ENCODE measurements at regions not wholly inside any gene's neighbourhood (a gene's known extent, or its start where the extent isn't known, plus 50 kb on each side); places are given as distances from the start of the nearest gene placed in this dataset.
"Not testable (repeated sequence)": the region's sequence is repeated elsewhere in the genome, so short reads cannot be mapped to it uniquely, and the experiment has no call there.

DNA sequence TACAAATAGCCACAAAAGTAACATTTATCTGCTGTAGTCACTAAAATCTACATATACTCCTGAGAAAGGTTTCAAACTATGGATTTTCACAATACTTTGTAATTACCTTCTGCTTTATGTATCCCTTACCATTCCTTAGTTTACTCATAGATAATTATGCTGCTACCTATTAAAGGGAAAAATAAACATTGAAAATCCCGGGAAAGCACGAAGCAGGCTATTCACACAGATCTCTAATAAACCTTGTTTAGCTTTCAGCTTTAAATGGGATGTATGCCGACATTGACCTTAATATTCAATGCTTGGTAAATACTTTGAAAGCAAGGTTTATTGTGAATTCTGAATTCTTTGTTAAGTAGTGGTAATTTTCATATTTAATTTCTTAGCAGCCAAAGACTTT, 58.5 kb upstream of the SMIM30 start:
- 100% methylated on average over 2 of the region's 3 CpGs for whole genome bisulfite sequencing
- Histone ChIP-seq H3K27ac (ENCODE audit: low read length, poor library complexity, severe bottlenecking) (no peak overlapping the region), H3K79me1 (replicated peaks; ENCODE audit: low read length, poor library complexity, severe bottlenecking) (no peaks in the 10 kb centered on the region)

DNA sequence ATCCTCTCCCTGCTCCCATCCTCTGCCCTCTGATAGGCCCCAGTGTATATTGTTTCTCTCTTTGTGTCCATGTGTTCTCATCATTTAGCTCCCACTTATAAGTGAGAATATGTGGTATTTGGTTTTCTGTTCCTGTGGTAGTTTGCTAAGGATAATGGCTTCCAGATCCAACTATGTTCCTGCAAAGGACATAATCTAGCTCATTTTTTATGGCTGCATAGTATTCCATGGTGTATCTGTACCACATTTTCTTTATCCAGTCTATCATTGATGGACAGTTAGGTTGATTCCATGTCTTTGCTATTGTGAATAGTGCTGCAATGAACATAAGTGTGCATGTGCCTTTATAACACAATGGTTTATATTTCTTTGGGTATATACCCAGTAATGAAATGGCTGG, 57.8 kb upstream of the SMIM30 start:
- DNase-seq; H3K4me3 ChIP-seq (ENCODE audit: insufficient read depth in 1 of 2, low read depth in 1 of 2, low read length in 2 of 2); H3K23ac ChIP-seq (ENCODE audit: low read length in 2 of 2); H4K8ac ChIP-seq (ENCODE audit: low read length); H3K4me1 ChIP-seq (ENCODE audit: control insufficient read depth, insufficient read depth, low read depth, low read length); H3K18ac ChIP-seq (ENCODE audit: low read depth in 1 of 2, low read length in 2 of 2); H3K27me3 ChIP-seq (ENCODE audit: control insufficient read depth in 1 of 2, insufficient read depth in 1 of 2, low read length in 2 of 2); H3K14ac ChIP-seq (ENCODE audit: low read length in 2 of 2); H2BK12ac ChIP-seq (ENCODE audit: low read length in 2 of 2); H2BK5ac ChIP-seq (ENCODE audit: low read depth, low read length, poor library complexity, severe bottlenecking); H2BK15ac ChIP-seq (ENCODE audit: low read depth, poor library complexity, severe bottlenecking); H2AK5ac ChIP-seq (ENCODE audit: low read length, severe bottlenecking); H3K79me1 ChIP-seq (replicated peaks; ENCODE audit: low read length, poor library complexity, severe bottlenecking); H3K9me3 ChIP-seq (ENCODE audit: control insufficient read depth, low read length); H3K4ac ChIP-seq (ENCODE audit: low read depth in 1 of 2, low read length in 2 of 2); H3K27ac ChIP-seq (ENCODE audit: low read length, poor library complexity, severe bottlenecking); H3K4me2 ChIP-seq (ENCODE audit: low read length, poor library complexity, severe bottlenecking); H2AFZ ChIP-seq (ENCODE audit: low read depth, low read length); H4K91ac ChIP-seq (ENCODE audit: low read length); H2BK120ac ChIP-seq (ENCODE audit: low read depth, low read length); H3K9ac ChIP-seq (ENCODE audit: low read length); H3K36me3 ChIP-seq (ENCODE audit: control insufficient read depth in 1 of 2, insufficient read depth in 2 of 2, low read depth in 1 of 2, low read length in 2 of 2): not testable (repeated sequence)

More for the DNA sequence above, 58.5 kb upstream of the SMIM30 start:
- Histone ChIP-seq H3K18ac (ENCODE audit: low read depth in 1 of 2, low read length in 2 of 2) (no peak overlapping the region), H2BK15ac (ENCODE audit: low read depth, poor library complexity, severe bottlenecking) (no peak overlapping the region), H4K8ac (ENCODE audit: low read length) (no peak overlapping the region), H3K4ac (ENCODE audit: low read depth in 1 of 2, low read length in 2 of 2) (no peak overlapping the region), H2BK120ac (ENCODE audit: low read depth, low read length) (no peak overlapping the region), H3K36me3 (ENCODE audit: control insufficient read depth in 1 of 2, insufficient read depth in 2 of 2, low read depth in 1 of 2, low read length in 2 of 2) (no peaks in the 10 kb centered on the region), H3K4me3 (ENCODE audit: insufficient read depth in 1 of 2, low read depth in 1 of 2, low read length in 2 of 2) (no peak overlapping the region), H2AFZ (ENCODE audit: low read depth, low read length) (no peak overlapping the region), H3K4me2 (ENCODE audit: low read length, poor library complexity, severe bottlenecking) (no peak overlapping the region), H3K4me1 (ENCODE audit: control insufficient read depth, insufficient read depth, low read depth, low read length) (no peaks in the 10 kb centered on the region), H3K9ac (ENCODE audit: low read length) (no peak overlapping the region), H3K27me3 (ENCODE audit: control insufficient read depth in 1 of 2, insufficient read depth in 1 of 2, low read length in 2 of 2) (no peaks in the 10 kb centered on the region), H2BK12ac (ENCODE audit: low read length in 2 of 2) (no peak overlapping the region), H2BK5ac (ENCODE audit: low read depth, low read length, poor library complexity, severe bottlenecking) (no peak overlapping the region), H4K91ac (ENCODE audit: low read length) (no peak overlapping the region), H3K14ac (ENCODE audit: low read length in 2 of 2) (no peak overlapping the region), H3K23ac (ENCODE audit: low read length in 2 of 2) (no peak overlapping the region), H2AK5ac (ENCODE audit: low read length, severe bottlenecking) (no peak overlapping the region), H3K9me3 (ENCODE audit: control insufficient read depth, low read length) (no peaks in the 10 kb centered on the region)
- no peak for DNase-seq

- Histone ChIP-seq H3K27me3 (ENCODE audit: control insufficient read depth in 1 of 2, insufficient read depth in 1 of 2, low read length in 2 of 2) (no peaks in the 10 kb centered on the region), H3K4me2 (ENCODE audit: low read length, poor library complexity, severe bottlenecking) (no peak overlapping the region), H4K91ac (ENCODE audit: low read length) (no peak overlapping the region), H4K8ac (ENCODE audit: low read length) (no peak overlapping the region), H3K9ac (ENCODE audit: low read length) (no peak overlapping the region), H3K36me3 (ENCODE audit: control insufficient read depth in 1 of 2, insufficient read depth in 2 of 2, low read depth in 1 of 2, low read length in 2 of 2) (no peaks in the 10 kb centered on the region), H3K14ac (ENCODE audit: low read length in 2 of 2) (no peak overlapping the region), H3K4me3 (ENCODE audit: insufficient read depth in 1 of 2, low read depth in 1 of 2, low read length in 2 of 2) (no peak overlapping the region), H2AK5ac (ENCODE audit: low read length, severe bottlenecking) (no peak overlapping the region), H2BK12ac (ENCODE audit: low read length in 2 of 2) (no peak overlapping the region), H3K79me1 (replicated peaks; ENCODE audit: low read length, poor library complexity, severe bottlenecking) (no peaks in the 10 kb centered on the region), H2BK15ac (ENCODE audit: low read depth, poor library complexity, severe bottlenecking) (no peak overlapping the region), H3K27ac (ENCODE audit: low read length, poor library complexity, severe bottlenecking) (no peak overlapping the region), H3K9me3 (ENCODE audit: control insufficient read depth, low read length) (no peaks in the 10 kb centered on the region), H2BK5ac (ENCODE audit: low read depth, low read length, poor library complexity, severe bottlenecking) (no peak overlapping the region), H3K23ac (ENCODE audit: low read length in 2 of 2) (no peak overlapping the region), H3K4me1 (ENCODE audit: control insufficient read depth, insufficient read depth, low read depth, low read length) (no peaks in the 10 kb centered on the region), H3K18ac (ENCODE audit: low read depth in 1 of 2, low read length in 2 of 2) (no peak overlapping the region), H3K4ac (ENCODE audit: low read depth in 1 of 2, low read length in 2 of 2) (no peak overlapping the region), H2AFZ (ENCODE audit: low read depth, low read length) (no peak overlapping the region), H2BK120ac (ENCODE audit: low read depth, low read length) (no peak overlapping the region)
- no CpG with 5 or more reads among the region's 1 CpG for WGBS
- no peak for DNase-seq
These were observed 57.3 kb upstream of the SMIM30 start for GRCh38 chr7:113175525-113176104.

DNA sequence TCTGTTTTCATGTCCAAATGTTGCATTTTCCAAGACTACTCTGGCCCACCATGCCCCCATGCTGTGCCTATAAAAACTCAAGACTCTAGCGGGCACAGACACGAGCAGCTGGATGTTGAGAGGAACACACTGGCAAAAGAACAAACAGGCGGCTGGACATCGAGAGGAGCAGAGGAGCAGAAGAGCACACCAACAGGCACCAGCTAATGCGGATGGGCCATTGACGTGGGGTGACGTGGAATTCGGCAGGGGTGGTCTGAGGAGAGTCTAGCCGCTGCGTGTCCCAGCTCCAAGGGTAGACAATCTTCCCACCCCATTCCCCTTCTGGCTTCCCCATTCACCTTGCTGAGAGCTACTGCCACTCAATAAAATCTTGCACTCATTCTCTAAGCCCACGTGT, 54.4 kb upstream of the SMIM30 start:
- Histone ChIP-seq H2BK5ac (ENCODE audit: low read depth, low read length, poor library complexity, severe bottlenecking) (no peak overlapping the region), H3K36me3 (ENCODE audit: control insufficient read depth in 1 of 2, insufficient read depth in 2 of 2, low read depth in 1 of 2, low read length in 2 of 2) (no peaks in the 10 kb centered on the region), H2AK5ac (ENCODE audit: low read length, severe bottlenecking) (no peak overlapping the region), H2BK15ac (ENCODE audit: low read depth, poor library complexity, severe bottlenecking) (no peak overlapping the region), H3K27me3 (ENCODE audit: control insufficient read depth in 1 of 2, insufficient read depth in 1 of 2, low read length in 2 of 2) (no peaks in the 10 kb centered on the region), H4K8ac (ENCODE audit: low read length) (no peak overlapping the region), H3K4me3 (ENCODE audit: insufficient read depth in 1 of 2, low read depth in 1 of 2, low read length in 2 of 2) (no peak overlapping the region), H3K4me1 (ENCODE audit: control insufficient read depth, insufficient read depth, low read depth, low read length) (no peaks in the 10 kb centered on the region), H2BK120ac (ENCODE audit: low read depth, low read length) (no peak overlapping the region), H3K79me1 (replicated peaks; ENCODE audit: low read length, poor library complexity, severe bottlenecking) (no peaks in the 10 kb centered on the region), H3K4ac (ENCODE audit: low read depth in 1 of 2, low read length in 2 of 2) (no peak overlapping the region), H3K23ac (ENCODE audit: low read length in 2 of 2) (no peak overlapping the region), H4K91ac (ENCODE audit: low read length) (no peak overlapping the region), H3K18ac (ENCODE audit: low read depth in 1 of 2, low read length in 2 of 2) (no peak overlapping the region), H3K27ac (ENCODE audit: low read length, poor library complexity, severe bottlenecking) (no peak overlapping the region), H3K9me3 (ENCODE audit: control insufficient read depth, low read length) (no peaks in the 10 kb centered on the region), H2BK12ac (ENCODE audit: low read length in 2 of 2) (no peak overlapping the region), H2AFZ (ENCODE audit: low read depth, low read length) (no peak overlapping the region), H3K14ac (ENCODE audit: low read length in 2 of 2) (no peak overlapping the region), H3K4me2 (ENCODE audit: low read length, poor library complexity, severe bottlenecking) (no peak overlapping the region), H3K9ac (ENCODE audit: low read length) (no peak overlapping the region)
- DNase-seq: no peak
- 91% methylated on average over 9 of the region's 11 CpGs for WGBS
